NB4 (cell line): ENCODE measurements at regions not wholly inside any gene's neighbourhood (a gene's known extent, or its start where the extent isn't known, plus 50 kb on each side); places are given as distances from the start of the nearest gene placed in this dataset.

Source experiments
- POLR2A ChIP-seq: IDR thresholded peaks from 2 replicates; pipeline ENCODE4 v1.6.1; 2011; ENCODE audit warnings: mild to moderate bottlenecking; ENCODE audit not compliant: insufficient read length; ENCODE audit errors: extremely low read depth
- TF ChIP-seq, protein P1 (sequence below): IDR thresholded peaks from one replicate; pipeline ENCODE4 v1.5.1; 2012; ENCODE audit warnings: low read depth, low read length
- TF ChIP-seq, protein P2 (sequence below): IDR thresholded peaks from 2 replicates; pipeline ENCODE4 v1.6.1; 2011; ENCODE audit warnings: low read depth, low read length

DNA sequence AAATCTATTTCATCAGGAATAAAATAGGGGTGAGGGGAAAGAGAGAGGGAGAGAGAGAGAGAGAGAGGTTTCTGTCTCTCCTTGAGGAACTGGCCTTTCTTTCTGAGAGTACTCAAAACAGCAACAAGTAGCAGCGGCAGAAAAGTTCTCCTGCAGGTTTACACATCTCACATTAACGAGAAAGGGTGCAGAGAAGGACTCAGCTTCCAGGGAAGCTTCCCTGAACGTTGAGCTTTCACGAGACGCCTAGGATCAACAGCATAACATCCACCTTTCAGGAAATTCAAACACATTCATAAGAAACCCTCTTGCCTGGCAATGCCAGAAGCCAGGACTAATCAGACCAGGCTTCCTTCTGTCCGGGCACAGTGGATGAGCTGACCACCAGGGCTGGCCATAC lies 162.9 kb downstream of the ZDHHC21 start:
- TF ChIP-seq, protein P1, sequence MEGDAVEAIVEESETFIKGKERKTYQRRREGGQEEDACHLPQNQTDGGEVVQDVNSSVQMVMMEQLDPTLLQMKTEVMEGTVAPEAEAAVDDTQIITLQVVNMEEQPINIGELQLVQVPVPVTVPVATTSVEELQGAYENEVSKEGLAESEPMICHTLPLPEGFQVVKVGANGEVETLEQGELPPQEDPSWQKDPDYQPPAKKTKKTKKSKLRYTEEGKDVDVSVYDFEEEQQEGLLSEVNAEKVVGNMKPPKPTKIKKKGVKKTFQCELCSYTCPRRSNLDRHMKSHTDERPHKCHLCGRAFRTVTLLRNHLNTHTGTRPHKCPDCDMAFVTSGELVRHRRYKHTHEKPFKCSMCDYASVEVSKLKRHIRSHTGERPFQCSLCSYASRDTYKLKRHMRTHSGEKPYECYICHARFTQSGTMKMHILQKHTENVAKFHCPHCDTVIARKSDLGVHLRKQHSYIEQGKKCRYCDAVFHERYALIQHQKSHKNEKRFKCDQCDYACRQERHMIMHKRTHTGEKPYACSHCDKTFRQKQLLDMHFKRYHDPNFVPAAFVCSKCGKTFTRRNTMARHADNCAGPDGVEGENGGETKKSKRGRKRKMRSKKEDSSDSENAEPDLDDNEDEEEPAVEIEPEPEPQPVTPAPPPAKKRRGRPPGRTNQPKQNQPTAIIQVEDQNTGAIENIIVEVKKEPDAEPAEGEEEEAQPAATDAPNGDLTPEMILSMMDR = no peak
- no peak for TF ChIP-seq POLR2A
- TF ChIP-seq, protein P2, sequence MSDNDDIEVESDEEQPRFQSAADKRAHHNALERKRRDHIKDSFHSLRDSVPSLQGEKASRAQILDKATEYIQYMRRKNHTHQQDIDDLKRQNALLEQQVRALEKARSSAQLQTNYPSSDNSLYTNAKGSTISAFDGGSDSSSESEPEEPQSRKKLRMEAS = no peak
